ENCODE measurements at regions not wholly inside any gene's neighbourhood (a gene's known extent, or its start where the extent isn't known, plus 50 kb on each side); places are given as distances from the start of the nearest gene placed in this dataset.

DNA sequence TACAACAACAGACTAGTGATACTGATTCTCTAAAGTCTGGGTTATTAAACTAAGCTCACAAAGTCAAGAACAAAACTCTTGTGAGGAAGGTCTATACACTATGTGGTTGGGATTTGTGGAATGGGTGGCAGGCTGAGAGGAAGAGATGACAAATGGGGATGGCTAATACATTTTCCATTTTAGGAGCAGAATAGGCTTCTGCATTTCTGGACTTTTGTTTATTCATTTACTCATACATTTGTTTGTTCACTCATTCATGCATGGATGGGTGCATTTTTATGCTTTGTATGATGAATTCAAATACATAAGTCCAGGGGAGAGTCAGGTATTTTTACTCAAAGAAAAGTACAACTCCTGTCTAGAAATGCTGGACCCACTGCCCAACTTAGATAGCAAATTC, 637.4 kb upstream of the CDH2 start:
- H3K36me3 ChIP-seq (ENCODE audit: control insufficient read depth in 2 of 4, insufficient read depth in 4 of 4, low read length in 3 of 4): no peaks in the 10 kb centered on the region
- H4K91ac ChIP-seq (replicated peaks; ENCODE audit: insufficient read length, low read length): no peak overlapping the region
- H2AFZ ChIP-seq (ENCODE audit: low read length): no peak overlapping the region
- no peak overlapping the region for H2AK5ac ChIP-seq (ENCODE audit: low read depth, low read length)
- H2BK120ac ChIP-seq (replicated peaks; ENCODE audit: low read depth, low read length): no peak overlapping the region
- H3K9me3 ChIP-seq (ENCODE audit: insufficient read depth in 2 of 2, low read depth in 1 of 2, low read length in 1 of 2): no peaks in the 10 kb centered on the region
- H3K27me3 ChIP-seq (replicated peaks in 1 of 4; ENCODE audit: control insufficient read depth in 3 of 4, extremely low read depth in 1 of 4, insufficient read depth in 3 of 4, low read length in 3 of 4): no peaks in the 10 kb centered on the region
- H3K23ac ChIP-seq (ENCODE audit: insufficient read length): no peak overlapping the region
- ChIA-PET POLR2A (ENCODE audit: partially characterized antibody) (no interaction called here), CTCF (ENCODE audit: partially characterized antibody) (interaction anchor here (1.2 kb wide), 1 partner anchor 13 kb away, joined by 4 read pairs; no protein-coding TSS in a partner anchor)
- no peaks in the 10 kb centered on the region for H3K79me1 ChIP-seq (ENCODE audit: low read depth, low read length)
- no peaks in the 10 kb centered on the region for H3K4me1 ChIP-seq (replicated peaks in 1 of 4; ENCODE audit: control insufficient read depth in 3 of 4, insufficient read depth in 4 of 4, low read length in 3 of 4)
- H4K20me1 ChIP-seq (replicated peaks in 1 of 2; ENCODE audit: control insufficient read depth in 1 of 2, insufficient read depth in 2 of 2, low read length in 2 of 2): no peaks in the 10 kb centered on the region
- H3K56ac ChIP-seq (replicated peaks; ENCODE audit: insufficient read length, low read depth, low read length): no peak overlapping the region
- no peak overlapping the region for H3K4me3 ChIP-seq (ENCODE audit: extremely low read depth in 1 of 4, insufficient read depth in 2 of 4, low read depth in 3 of 4, low read length in 4 of 4)
- no peak overlapping the region for H4K5ac ChIP-seq (ENCODE audit: insufficient read length, low read depth, low read length)
- H3K79me2 ChIP-seq (ENCODE audit: control insufficient read depth in 1 of 2, insufficient read depth in 2 of 2, low read length in 2 of 2): no peaks in the 10 kb centered on the region
- H3K27ac ChIP-seq (ENCODE audit: low read depth, low read length): no peak overlapping the region
- no peak for DNase-seq (ENCODE audit: low read depth in 1 of 2, low spot score in 2 of 2)
- TF ChIP-seq SP2 (IDR thresholded peaks at IDR 0.05; ENCODE audit: low read length) (no peak), RBBP5 (IDR thresholded peaks at IDR 0.05; ENCODE audit: borderline replicate concordance, low read depth, low read length) (no peak), SIN3A (conservative IDR thresholded peaks at IDR 0.05 in 1 of 2, IDR thresholded peaks at IDR 0.05 in 1 of 2; ENCODE audit: low read depth in 1 of 2, low read length in 2 of 2) (no peak), JUN (IDR thresholded peaks at IDR 0.05; ENCODE audit: low read depth, low read length) (no peak)
- H3K9ac ChIP-seq (replicated peaks in 1 of 4; ENCODE audit: extremely low read depth in 1 of 4, low read depth in 3 of 4, low read length in 3 of 4): no peak overlapping the region
- no peak overlapping the region for H4K8ac ChIP-seq (ENCODE audit: extremely low read depth, insufficient read depth, low read length)
- no peak overlapping the region for H3K18ac ChIP-seq (ENCODE audit: extremely low read depth, low read length)
- no peaks in the 10 kb centered on the region for H3K23me2 ChIP-seq (ENCODE audit: low read depth, low read length)
- H2BK15ac ChIP-seq (ENCODE audit: low read length): no peak overlapping the region
- H3K4ac ChIP-seq (replicated peaks; ENCODE audit: insufficient read length, low read depth, low read length): no peak overlapping the region
- no peak overlapping the region for H3K14ac ChIP-seq (ENCODE audit: insufficient read length)
- no peak overlapping the region for H2BK20ac ChIP-seq (ENCODE audit: low read length)
- H2BK12ac ChIP-seq (ENCODE audit: low read depth, low read length): no peak overlapping the region
- no peak overlapping the region for H2BK5ac ChIP-seq (ENCODE audit: low read depth, low read length)
- no peak overlapping the region for H3K4me2 ChIP-seq (ENCODE audit: insufficient read depth in 1 of 2, low read depth in 2 of 2, low read length in 2 of 2)
- no peak for FAIRE-seq
